ENCODE measurements at regions not wholly inside any gene's neighbourhood (a gene's known extent, or its start where the extent isn't known, plus 50 kb on each side); places are given as distances from the start of the nearest gene placed in this dataset.

GRCh38 chr5:166566725-166567124 is 1724.7 kb upstream of the WWC1 start:
- Histone ChIP-seq H3K9me3 (ENCODE audit: insufficient read depth, low read depth, low read length) (no peaks in the 10 kb centered on the region), H2BK12ac (ENCODE audit: low read length) (no peak overlapping the region), H2AFZ (ENCODE audit: insufficient read depth, low read length, poor library complexity) (no peak overlapping the region), H3K27ac (ENCODE audit: low read depth, low read length) (no peak overlapping the region), H2BK5ac (ENCODE audit: low read depth, low read length, poor library complexity) (no peak overlapping the region), H3K36me3 (ENCODE audit: control insufficient read depth in 1 of 2, insufficient read depth in 2 of 2, low read length in 2 of 2) (no peaks in the 10 kb centered on the region), H2AK5ac (ENCODE audit: low read length) (no peak overlapping the region), H2BK120ac (ENCODE audit: insufficient read depth, low read length, poor library complexity) (no peak overlapping the region), H3K79me1 (ENCODE audit: low read length) (no peaks in the 10 kb centered on the region), H3K27me3 (ENCODE audit: insufficient read depth, low read length) (no peaks in the 10 kb centered on the region), H4K12ac (ENCODE audit: low read depth, low read length) (no peak overlapping the region), H3K14ac (ENCODE audit: low read length) (no peak overlapping the region), H4K91ac (ENCODE audit: low read depth, low read length) (no peak overlapping the region), H3K4me2 (ENCODE audit: low read length) (no peak overlapping the region), H3K18ac (ENCODE audit: low read length) (no peak overlapping the region), H3K79me2 (ENCODE audit: control insufficient read depth, insufficient read depth, low read length, poor library complexity) (no peaks in the 10 kb centered on the region), H3K4me1 (ENCODE audit: control insufficient read depth in 1 of 2, insufficient read depth in 2 of 2, low read length in 2 of 2) (peaks cover 0 to 2% of the 10 kb centered on the region in 2 experiments), H3K4ac (ENCODE audit: low read depth, low read length) (no peak overlapping the region), H3K23ac (ENCODE audit: low read length) (no peak overlapping the region), H4K8ac (ENCODE audit: low read depth, low read length) (no peak overlapping the region), H3K9ac (ENCODE audit: low read length) (no peak overlapping the region), H3K4me3 (ENCODE audit: low read depth, low read length) (no peak overlapping the region)
- WGBS (ENCODE audit: extremely low coverage, insufficient coverage, insufficient read length) = no CpG with 5 or more reads among the region's 1 CpG
- no peak for DNase-seq

GRCh38 chr5:166570865-166571264 is 1720.6 kb upstream of the WWC1 start:
- Histone ChIP-seq H3K9me3 (ENCODE audit: insufficient read depth, low read depth, low read length) (no peaks in the 10 kb centered on the region), H4K8ac (ENCODE audit: low read depth, low read length) (no peak overlapping the region), H3K79me1 (ENCODE audit: low read length) (no peaks in the 10 kb centered on the region), H3K4me3 (ENCODE audit: low read depth, low read length) (no peak overlapping the region), H3K27me3 (ENCODE audit: insufficient read depth, low read length) (no peaks in the 10 kb centered on the region), H3K9ac (ENCODE audit: low read length) (no peak overlapping the region), H3K4ac (ENCODE audit: low read depth, low read length) (no peak overlapping the region), H3K18ac (ENCODE audit: low read length) (no peak overlapping the region), H3K36me3 (ENCODE audit: control insufficient read depth in 1 of 2, insufficient read depth in 2 of 2, low read length in 2 of 2) (no peaks in the 10 kb centered on the region), H2BK12ac (ENCODE audit: low read length) (no peak overlapping the region), H3K79me2 (ENCODE audit: control insufficient read depth, insufficient read depth, low read length, poor library complexity) (no peaks in the 10 kb centered on the region), H3K4me1 (ENCODE audit: control insufficient read depth in 1 of 2, insufficient read depth in 2 of 2, low read length in 2 of 2) (peaks cover 0 to 2% of the 10 kb centered on the region in 2 experiments), H2BK5ac (ENCODE audit: low read depth, low read length, poor library complexity) (no peak overlapping the region), H3K27ac (ENCODE audit: low read depth, low read length) (no peak overlapping the region), H2AFZ (ENCODE audit: insufficient read depth, low read length, poor library complexity) (no peak overlapping the region), H3K14ac (ENCODE audit: low read length) (no peak overlapping the region), H4K91ac (ENCODE audit: low read depth, low read length) (no peak overlapping the region), H2BK120ac (ENCODE audit: insufficient read depth, low read length, poor library complexity) (no peak overlapping the region), H4K12ac (ENCODE audit: low read depth, low read length) (no peak overlapping the region), H2AK5ac (ENCODE audit: low read length) (no peak overlapping the region), H3K23ac (ENCODE audit: low read length) (no peak overlapping the region), H3K4me2 (ENCODE audit: low read length) (no peak overlapping the region)
- WGBS (ENCODE audit: extremely low coverage, insufficient coverage, insufficient read length) = no CpG with 5 or more reads among the region's 6 CpGs
- no peak for DNase-seq

GRCh38 chr5:166571668-166572067 is 1719.8 kb upstream of the WWC1 start:
- H3K27ac ChIP-seq (ENCODE audit: low read depth, low read length) = no peak overlapping the region
- no peak overlapping the region for H4K8ac ChIP-seq (ENCODE audit: low read depth, low read length)
- H3K4me2 ChIP-seq (ENCODE audit: low read length) = no peak overlapping the region
- no peak overlapping the region for H2AFZ ChIP-seq (ENCODE audit: insufficient read depth, low read length, poor library complexity)
- no peak overlapping the region for H3K18ac ChIP-seq (ENCODE audit: low read length)
- no peak overlapping the region for H3K9ac ChIP-seq (ENCODE audit: low read length)
- no peak overlapping the region for H3K14ac ChIP-seq (ENCODE audit: low read length)
- no peaks in the 10 kb centered on the region for H3K9me3 ChIP-seq (ENCODE audit: insufficient read depth, low read depth, low read length)
- no peak overlapping the region for H3K4me3 ChIP-seq (ENCODE audit: low read depth, low read length)
- no peaks in the 10 kb centered on the region for H3K79me2 ChIP-seq (ENCODE audit: control insufficient read depth, insufficient read depth, low read length, poor library complexity)
- no peaks in the 10 kb centered on the region for H3K27me3 ChIP-seq (ENCODE audit: insufficient read depth, low read length)
- H3K79me1 ChIP-seq (ENCODE audit: low read length) = no peaks in the 10 kb centered on the region
- no peak overlapping the region for H2BK120ac ChIP-seq (ENCODE audit: insufficient read depth, low read length, poor library complexity)
- H3K23ac ChIP-seq (ENCODE audit: low read length) = no peak overlapping the region
- H4K91ac ChIP-seq (ENCODE audit: low read depth, low read length) = no peak overlapping the region
- H2BK12ac ChIP-seq (ENCODE audit: low read length) = no peak overlapping the region
- no peak overlapping the region for H2BK5ac ChIP-seq (ENCODE audit: low read depth, low read length, poor library complexity)
- H3K4me1 ChIP-seq (ENCODE audit: control insufficient read depth in 1 of 2, insufficient read depth in 2 of 2, low read length in 2 of 2) = peaks cover 0 to 2% of the 10 kb centered on the region in 2 experiments
- no peak for DNase-seq
- no peak overlapping the region for H3K4ac ChIP-seq (ENCODE audit: low read depth, low read length)
- H2AK5ac ChIP-seq (ENCODE audit: low read length) = no peak overlapping the region
- no peak overlapping the region for H4K12ac ChIP-seq (ENCODE audit: low read depth, low read length)
- H3K36me3 ChIP-seq (ENCODE audit: control insufficient read depth in 1 of 2, insufficient read depth in 2 of 2, low read length in 2 of 2) = no peaks in the 10 kb centered on the region

- no CpG with 5 or more reads among the region's 3 CpGs for WGBS (ENCODE audit: extremely low coverage, insufficient coverage, insufficient read length)
- DNase-seq = no peak
- H3K4me2 ChIP-seq (ENCODE audit: low read length) = no peak overlapping the region
- no peak overlapping the region for H3K23ac ChIP-seq (ENCODE audit: low read length)
- no peak overlapping the region for H2BK120ac ChIP-seq (ENCODE audit: insufficient read depth, low read length, poor library complexity)
- H4K12ac ChIP-seq (ENCODE audit: low read depth, low read length) = no peak overlapping the region
- H3K4me3 ChIP-seq (ENCODE audit: low read depth, low read length) = no peak overlapping the region
- no peak overlapping the region for H3K9ac ChIP-seq (ENCODE audit: low read length)
- no peak overlapping the region for H3K18ac ChIP-seq (ENCODE audit: low read length)
- no peak overlapping the region for H3K27ac ChIP-seq (ENCODE audit: low read depth, low read length)
- H4K8ac ChIP-seq (ENCODE audit: low read depth, low read length) = no peak overlapping the region
- H2AFZ ChIP-seq (ENCODE audit: insufficient read depth, low read length, poor library complexity) = no peak overlapping the region
- no peaks in the 10 kb centered on the region for H3K9me3 ChIP-seq (ENCODE audit: insufficient read depth, low read depth, low read length)
- H3K79me2 ChIP-seq (ENCODE audit: control insufficient read depth, insufficient read depth, low read length, poor library complexity) = no peaks in the 10 kb centered on the region
- H3K36me3 ChIP-seq (ENCODE audit: control insufficient read depth in 1 of 2, insufficient read depth in 2 of 2, low read length in 2 of 2) = no peaks in the 10 kb centered on the region
- no peak overlapping the region for H2AK5ac ChIP-seq (ENCODE audit: low read length)
- no peak overlapping the region for H3K4ac ChIP-seq (ENCODE audit: low read depth, low read length)
- H3K4me1 ChIP-seq (ENCODE audit: control insufficient read depth in 1 of 2, insufficient read depth in 2 of 2, low read length in 2 of 2) = no peaks in the 10 kb centered on the region
- no peak overlapping the region for H2BK5ac ChIP-seq (ENCODE audit: low read depth, low read length, poor library complexity)
- H2BK12ac ChIP-seq (ENCODE audit: low read length) = no peak overlapping the region
- no peaks in the 10 kb centered on the region for H3K79me1 ChIP-seq (ENCODE audit: low read length)
- H3K14ac ChIP-seq (ENCODE audit: low read length) = no peak overlapping the region
- H3K27me3 ChIP-seq (ENCODE audit: insufficient read depth, low read length) = no peaks in the 10 kb centered on the region
- H4K91ac ChIP-seq (ENCODE audit: low read depth, low read length) = no peak overlapping the region
These were observed 1715.1 kb upstream of the WWC1 start for GRCh38 chr5:166576323-166576722.

GRCh38 chr5:166581826-166582225 is 1709.6 kb upstream of the WWC1 start:
- Histone ChIP-seq H3K14ac (ENCODE audit: low read length) (no peak overlapping the region), H3K79me2 (ENCODE audit: control insufficient read depth, insufficient read depth, low read length, poor library complexity) (no peaks in the 10 kb centered on the region), H3K4me3 (ENCODE audit: low read depth, low read length) (no peak overlapping the region), H3K23ac (ENCODE audit: low read length) (no peak overlapping the region), H2AFZ (ENCODE audit: insufficient read depth, low read length, poor library complexity) (no peak overlapping the region), H3K79me1 (ENCODE audit: low read length) (no peaks in the 10 kb centered on the region), H3K27ac (ENCODE audit: low read depth, low read length) (no peak overlapping the region), H2BK5ac (ENCODE audit: low read depth, low read length, poor library complexity) (no peak overlapping the region), H3K4me2 (ENCODE audit: low read length) (no peak overlapping the region), H2BK12ac (ENCODE audit: low read length) (no peak overlapping the region), H3K18ac (ENCODE audit: low read length) (no peak overlapping the region), H4K8ac (ENCODE audit: low read depth, low read length) (no peak overlapping the region), H3K9me3 (ENCODE audit: insufficient read depth, low read depth, low read length) (no peaks in the 10 kb centered on the region), H2BK120ac (ENCODE audit: insufficient read depth, low read length, poor library complexity) (no peak overlapping the region), H2AK5ac (ENCODE audit: low read length) (no peak overlapping the region), H4K91ac (ENCODE audit: low read depth, low read length) (no peak overlapping the region), H4K12ac (ENCODE audit: low read depth, low read length) (no peak overlapping the region), H3K4me1 (ENCODE audit: control insufficient read depth in 1 of 2, insufficient read depth in 2 of 2, low read length in 2 of 2) (no peaks in the 10 kb centered on the region), H3K27me3 (ENCODE audit: insufficient read depth, low read length) (no peaks in the 10 kb centered on the region), H3K9ac (ENCODE audit: low read length) (no peak overlapping the region), H3K36me3 (ENCODE audit: control insufficient read depth in 1 of 2, insufficient read depth in 2 of 2, low read length in 2 of 2) (no peaks in the 10 kb centered on the region), H3K4ac (ENCODE audit: low read depth, low read length) (no peak overlapping the region)
- no peak for DNase-seq

All from trophoblast cell (in vitro differentiated cells and primary cell).